Suprapubic skin (tissue), 4 donors: ENCODE measurements at regions not wholly inside any gene's neighbourhood (a gene's known extent, or its start where the extent isn't known, plus 50 kb on each side); places are given as distances from the start of the nearest gene placed in this dataset.

Source experiments
- EP300 ChIP-seq: sonication (generic); formaldehyde crosslinking; IDR thresholded peaks from one replicate; pipeline ENCODE4 v1.6.1; 2017; ENCODE audit warnings: antibody characterized with exemption
- POLR2A ChIP-seq, 2 donors: fragments of 450-650 bp; IDR thresholded peaks; one replicate each; pipeline ENCODE4 v1.6.1; 2017; ENCODE audit warnings: antibody characterized with exemption in 2 of 2, mild to moderate bottlenecking in 2 of 2, moderate library complexity in 2 of 2
- POLR2AphosphoS5 ChIP-seq, 3 donors: sonication (generic); formaldehyde crosslinking; IDR thresholded peaks; one replicate each; pipeline ENCODE4 v1.6.1; 2017; ENCODE audit warnings: antibody characterized with exemption in 3 of 3
- TF ChIP-seq, protein P1 (sequence below), 2 donors: fragments of 200-600 bp in 1 of 2; fragments of 450-650 bp in 1 of 2; sonication (generic) in 1 of 2; IDR thresholded peaks; one replicate each; pipeline ENCODE4 v1.5.1; 2016 to 2019; ENCODE audit warnings: antibody characterized with exemption in 2 of 2, mild to moderate bottlenecking in 1 of 2, moderate library complexity in 1 of 2

DNA sequence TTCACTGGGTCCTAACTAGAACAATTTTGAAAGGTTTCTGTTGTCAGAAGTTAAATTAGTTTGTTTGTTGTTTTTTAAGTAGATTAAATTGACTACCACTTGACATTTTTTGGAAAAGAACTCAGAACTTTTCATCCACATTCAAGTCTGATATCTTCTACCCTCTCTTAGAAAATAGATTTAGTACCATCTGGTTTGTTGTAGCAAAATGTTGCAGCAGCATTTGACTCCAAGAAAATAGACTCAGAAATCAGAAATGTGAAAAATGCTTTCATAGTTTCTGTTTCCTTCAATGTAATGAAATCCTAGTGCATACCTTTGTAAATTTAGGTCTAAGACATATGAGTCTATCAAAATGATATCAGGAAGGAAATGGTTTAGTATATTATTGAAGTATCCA lies 256.3 kb upstream of the CLEC14A start:
- TF ChIP-seq, protein P1, sequence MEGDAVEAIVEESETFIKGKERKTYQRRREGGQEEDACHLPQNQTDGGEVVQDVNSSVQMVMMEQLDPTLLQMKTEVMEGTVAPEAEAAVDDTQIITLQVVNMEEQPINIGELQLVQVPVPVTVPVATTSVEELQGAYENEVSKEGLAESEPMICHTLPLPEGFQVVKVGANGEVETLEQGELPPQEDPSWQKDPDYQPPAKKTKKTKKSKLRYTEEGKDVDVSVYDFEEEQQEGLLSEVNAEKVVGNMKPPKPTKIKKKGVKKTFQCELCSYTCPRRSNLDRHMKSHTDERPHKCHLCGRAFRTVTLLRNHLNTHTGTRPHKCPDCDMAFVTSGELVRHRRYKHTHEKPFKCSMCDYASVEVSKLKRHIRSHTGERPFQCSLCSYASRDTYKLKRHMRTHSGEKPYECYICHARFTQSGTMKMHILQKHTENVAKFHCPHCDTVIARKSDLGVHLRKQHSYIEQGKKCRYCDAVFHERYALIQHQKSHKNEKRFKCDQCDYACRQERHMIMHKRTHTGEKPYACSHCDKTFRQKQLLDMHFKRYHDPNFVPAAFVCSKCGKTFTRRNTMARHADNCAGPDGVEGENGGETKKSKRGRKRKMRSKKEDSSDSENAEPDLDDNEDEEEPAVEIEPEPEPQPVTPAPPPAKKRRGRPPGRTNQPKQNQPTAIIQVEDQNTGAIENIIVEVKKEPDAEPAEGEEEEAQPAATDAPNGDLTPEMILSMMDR (IDR thresholded peaks at IDR 0.05): no peak
- TF ChIP-seq POLR2AphosphoS5 (IDR thresholded peaks at IDR 0.05) (no peak), POLR2A (IDR thresholded peaks at IDR 0.05) (no peak), EP300 (no peak)
